GM23338 (cell line): ENCODE measurements at regions not wholly inside any gene's neighbourhood (a gene's known extent, or its start where the extent isn't known, plus 50 kb on each side); places are given as distances from the start of the nearest gene placed in this dataset.

ENCODE experiments used
- ATAC-seq: fragments of 200-7000 bp; cut with Tn5 transposase; 3 replicates; pipeline ENCODE4 v1.9.1; 2020
- DNase-seq: peaks from one replicate; pipeline ENCODE4 v3.0.0-alpha.2; 2015; ENCODE audit warnings: low spot score
- H2AFZ ChIP-seq: fragments of 200-600 bp; sonication (generic); 2 replicates; pipeline ENCODE4 v1.8.0; 2016; ENCODE audit warnings: antibody characterized with exemption, mild to moderate bottlenecking, moderate library complexity
- H3F3A ChIP-seq: fragments of 200-600 bp; sonication (generic); replicated peaks from 2 replicates; pipeline ENCODE4 v1.8.0; 2017; ENCODE audit warnings: antibody characterized with exemption, mixed run types, low read depth
- H3K27ac ChIP-seq: fragments of 200-600 bp; sonication (generic); 2 replicates; pipeline ENCODE4 v1.6.1; 2016; ENCODE audit warnings: low read depth
- H3K27me3 ChIP-seq: fragments of 200-600 bp; sonication (generic); 2 replicates; pipeline ENCODE4 v1.8.0; 2016; ENCODE audit warnings: mild to moderate bottlenecking, mixed run types, moderate library complexity; ENCODE audit not compliant: insufficient read depth
- H3K36me3 ChIP-seq: fragments of 200-600 bp; sonication (generic); 2 replicates; pipeline ENCODE4 v1.8.0; 2016; ENCODE audit warnings: mild to moderate bottlenecking; ENCODE audit not compliant: insufficient read depth
- H3K4me1 ChIP-seq: fragments of 200-600 bp; sonication (generic); 2 replicates; pipeline ENCODE4 v1.8.0; 2016; ENCODE audit warnings: mild to moderate bottlenecking, moderate library complexity; ENCODE audit not compliant: insufficient read depth
- H3K4me2 ChIP-seq: fragments of 200-600 bp; sonication (generic); 2 replicates; pipeline ENCODE4 v1.7.1; 2017; ENCODE audit warnings: mixed run types
- H3K4me3 ChIP-seq: fragments of 200-600 bp; sonication (generic); 2 replicates; pipeline ENCODE4 v1.6.1; 2016; ENCODE audit warnings: mixed run types
- H3K79me2 ChIP-seq: fragments of 200-600 bp; sonication (generic); replicated peaks from 2 replicates; pipeline ENCODE4 v1.8.0; 2017; ENCODE audit warnings: mild to moderate bottlenecking; ENCODE audit not compliant: insufficient read depth
- H3K9me2 ChIP-seq: fragments of 200-600 bp; sonication (generic); 2 replicates; pipeline ENCODE4 v1.8.0; 2017; ENCODE audit not compliant: insufficient read depth
- H4K20me1 ChIP-seq: fragments of 200-600 bp; sonication (generic); replicated peaks from 2 replicates; pipeline ENCODE4 v1.8.0; 2017; ENCODE audit warnings: mild to moderate bottlenecking; ENCODE audit not compliant: insufficient read depth
- H3K27ac Mint-ChIP-seq: 2 replicates; pipeline ENCODE4 v1.8.0; 2020; ENCODE audit warnings: inconsistent platforms, mild to moderate bottlenecking, moderate library complexity, mixed read lengths
- H3K27me3 Mint-ChIP-seq: 3 replicates; pipeline ENCODE4 v1.8.0; 2022; ENCODE audit warnings: low read depth, mild to moderate bottlenecking, moderate library complexity, mixed read lengths, inconsistent platforms; ENCODE audit not compliant: insufficient read depth, poor library complexity
- H3K36me3 Mint-ChIP-seq: 3 replicates; pipeline ENCODE4 v1.8.0; 2021; ENCODE audit warnings: low read depth, mild to moderate bottlenecking, inconsistent platforms, moderate library complexity, mixed read lengths
- H3K4me1 Mint-ChIP-seq: 3 replicates; pipeline ENCODE4 v1.8.0; 2020; ENCODE audit warnings: mild to moderate bottlenecking, inconsistent platforms, mixed read lengths
- H3K4me3 Mint-ChIP-seq: 3 replicates; pipeline ENCODE4 v1.8.0; 2021; ENCODE audit warnings: moderate library complexity, mild to moderate bottlenecking, inconsistent platforms, mixed read lengths
- H3K9me3 Mint-ChIP-seq: 3 replicates; pipeline ENCODE4 v1.8.0; 2020; ENCODE audit warnings: moderate library complexity, mild to moderate bottlenecking, inconsistent platforms, mixed read lengths
- CREB1 ChIP-seq: fragments of 250-450 bp; sonication (Bioruptor Pico); IDR thresholded peaks from 2 replicates; pipeline ENCODE4 v1.5.0; 2020; ENCODE audit warnings: low read depth, mild to moderate bottlenecking, moderate library complexity
- CTCF ChIP-seq, 2 experiments: fragments of 200-600 bp in 1 of 2; sonication (generic) in 1 of 2; conservative IDR thresholded peaks; 2 replicates each; pipeline versions ENCODE4 v1.5.1 to v1.6.1; 2016 to 2017; ENCODE audit warnings: antibody characterized with exemption in 2 of 2, low read depth in 2 of 2, mild to moderate bottlenecking in 2 of 2, moderate library complexity in 1 of 2
- EZH2phosphoT487 ChIP-seq: fragments of 200-600 bp; sonication (generic); IDR thresholded peaks from one replicate; pipeline ENCODE4 v1.8.1; 2018; ENCODE audit warnings: antibody characterized with exemption; ENCODE audit not compliant: unreplicated experiment
- JUNB ChIP-seq: IDR thresholded peaks from one replicate; pipeline ENCODE4 v1.6.1; 2016; ENCODE audit warnings: antibody characterized with exemption; ENCODE audit not compliant: unreplicated experiment
- REST ChIP-seq: IDR thresholded peaks from one replicate; pipeline ENCODE4 v1.6.1; 2018; ENCODE audit warnings: antibody characterized with exemption; ENCODE audit not compliant: unreplicated experiment
- ZNF114 ChIP-seq: fragments of 250-450 bp; sonication (Bioruptor Pico); IDR thresholded peaks from 2 replicates; pipeline ENCODE4 v1.5.0; 2020; ENCODE audit warnings: mild to moderate bottlenecking, moderate library complexity
- ZNF462 ChIP-seq: fragments of 250-450 bp; sonication (Bioruptor Pico); IDR thresholded peaks from 2 replicates; pipeline ENCODE4 v1.5.0; 2020; ENCODE audit warnings: mild to moderate bottlenecking, moderate library complexity

- TF ChIP-seq JUNB (no peak), EZH2phosphoT487 (no peak), CREB1 (no peak)
These were observed 786.2 kb upstream of the FANCL start (continued) for GRCh38 chr2:59027320-59027719.

GRCh38 chr2:59025157-59025757 is 784.1 kb upstream of the FANCL start:
- Histone ChIP-seq H2AFZ (no peak overlapping the region), H3K27ac (no peak overlapping the region), H3F3A (no peaks in the 10 kb centered on the region), H3K27me3 (no peaks in the 10 kb centered on the region), H3K36me3 (no peaks in the 10 kb centered on the region), H3K9me2 (no peaks in the 10 kb centered on the region), H3K79me2 (no peaks in the 10 kb centered on the region), H3K4me2 (no peak overlapping the region), H4K20me1 (no peaks in the 10 kb centered on the region), H3K4me1 (no peaks in the 10 kb centered on the region), H3K4me3 (no peak overlapping the region)
- H3K4me1 Mint-ChIP-seq, result no peaks in the 10 kb centered on the region
- H3K36me3 Mint-ChIP-seq, result no peaks in the 10 kb centered on the region
- TF ChIP-seq REST (no peak), CTCF (conservative IDR thresholded peaks at IDR 0.05; ENCODE audit: low read depth in 2 of 2) (peak; percentile 95 to 97), ZNF462 (CRISPR knock-in tag) (peak; percentile 96), ZNF114 (CRISPR knock-in tag) (no peak)
- DNase-seq (peak; percentile 72), ATAC-seq (peak; percentile 97)
- H3K27me3 Mint-ChIP-seq, result no peaks in the 10 kb centered on the region
- H3K4me3 Mint-ChIP-seq, result no peak overlapping the region
- H3K27ac Mint-ChIP-seq, result no peak overlapping the region
- no peaks in the 10 kb centered on the region; the same call in 2 of the 3 replicates for H3K9me3 Mint-ChIP-seq
